H1 (cell line): ENCODE measurements at regions not wholly inside any gene's neighbourhood (a gene's known extent, or its start where the extent isn't known, plus 50 kb on each side); places are given as distances from the start of the nearest gene placed in this dataset.

Source experiments
- CTCF ChIA-PET: fragments of 300-600 bp; sonication (Branson Sonifier 250); formaldehyde crosslinking; loops from one replicate; lab custom pipeline; 2021; ENCODE audit not compliant: partially characterized antibody; lab: Charles Lee
- POLR2A ChIA-PET: fragments of 300-600 bp; sonication (Branson Sonifier 250); formaldehyde crosslinking; loops from one replicate; lab custom pipeline; 2021; ENCODE audit warnings: inconsistent platforms; ENCODE audit not compliant: partially characterized antibody; lab: Charles Lee
- DNase-seq, 2 experiments: peaks; one replicate each; pipeline versions ENCODE4 v3.0.0 to v3.0.0-alpha.2; 2010 to 2022; ENCODE audit warnings: low spot score in 2 of 2, low read depth in 1 of 2, mixed read lengths in 1 of 2
- FAIRE-seq: peaks from 2 replicates; lab custom pipeline; 2011; peaks lifted over from hg19 to GRCh38; lab: Jason Lieb, UNC
- H2AFZ ChIP-seq: 2 replicates; pipeline ENCODE4 v1.8.1; 2012; ENCODE audit warnings: low read length, inconsistent platforms
- H2AK5ac ChIP-seq: 2 replicates; pipeline ENCODE4 v1.6.1; 2013; ENCODE audit warnings: low read depth, low read length
- H2BK120ac ChIP-seq: replicated peaks from 2 replicates; pipeline ENCODE3; 2013; ENCODE audit warnings: low read depth, low read length, inconsistent platforms
- H2BK12ac ChIP-seq: 2 replicates; pipeline ENCODE4 v1.6.1; 2013; ENCODE audit warnings: low read depth, low read length
- H2BK15ac ChIP-seq: 2 replicates; pipeline ENCODE4 v1.6.1; 2013; ENCODE audit warnings: low read length
- H2BK20ac ChIP-seq: 2 replicates; pipeline ENCODE4 v1.6.1; 2013; ENCODE audit warnings: low read length
- H2BK5ac ChIP-seq: 2 replicates; pipeline ENCODE4 v1.6.1; 2013; ENCODE audit warnings: low read depth, low read length
- H3K14ac ChIP-seq: 2 replicates; pipeline ENCODE4 v1.6.1; 2013; ENCODE audit warnings: inconsistent platforms; ENCODE audit not compliant: insufficient read length
- H3K18ac ChIP-seq: 2 replicates; pipeline ENCODE4 v1.6.1; 2013; ENCODE audit warnings: low read length; ENCODE audit errors: extremely low read depth
- H3K23ac ChIP-seq: 2 replicates; pipeline ENCODE4 v1.6.1; 2013; ENCODE audit warnings: inconsistent platforms; ENCODE audit not compliant: insufficient read length
- H3K23me2 ChIP-seq: 2 replicates; pipeline ENCODE4 v1.6.1; 2013; ENCODE audit warnings: low read depth, low read length
- H3K27ac ChIP-seq: 2 replicates; pipeline ENCODE4 v1.6.1; 2011; ENCODE audit warnings: low read depth, low read length, inconsistent platforms
- H3K27me3 ChIP-seq, 4 experiments: replicated peaks in 1 of 4; 1 replicate in 1 of 4; 2 replicates in 3 of 4; pipeline versions ENCODE4 v1.6.1 to v1.8.1; 2011 to 2013; ENCODE audit warnings: low read length in 3 of 4, mild to moderate bottlenecking in 3 of 4, inconsistent platforms in 2 of 4, mixed read lengths in 2 of 4, moderate library complexity in 1 of 4; ENCODE audit not compliant: control insufficient read depth in 3 of 4, insufficient read depth in 3 of 4; ENCODE audit errors: extremely low read depth in 1 of 4
- H3K36me3 ChIP-seq, 4 experiments: 2 replicates each; pipeline versions ENCODE4 v1.6.1 to v1.8.1; 2011 to 2013; ENCODE audit warnings: mild to moderate bottlenecking in 4 of 4, low read length in 3 of 4, moderate library complexity in 2 of 4, control low read depth in 1 of 4, inconsistent platforms in 1 of 4; ENCODE audit not compliant: insufficient read depth in 4 of 4, control insufficient read depth in 2 of 4
- H3K4ac ChIP-seq: replicated peaks from 2 replicates; pipeline ENCODE3; 2013; ENCODE audit warnings: low read length, low read depth, mixed read lengths, inconsistent platforms; ENCODE audit not compliant: insufficient read length
- H3K4me1 ChIP-seq, 4 experiments: replicated peaks in 1 of 4; 1 replicate in 1 of 4; 2 replicates in 3 of 4; pipeline versions ENCODE4 v1.6.1 to v1.8.1; 2011 to 2013; ENCODE audit warnings: low read length in 3 of 4, inconsistent platforms in 2 of 4, mixed read lengths in 1 of 4; ENCODE audit not compliant: insufficient read depth in 4 of 4, control insufficient read depth in 3 of 4
- H3K4me2 ChIP-seq, 2 experiments: 2 replicates each; pipeline versions ENCODE4 v1.6.1 to v1.8.1; 2011 to 2013; ENCODE audit warnings: low read depth in 2 of 2, low read length in 2 of 2, control low read depth in 1 of 2, inconsistent platforms in 1 of 2, mild to moderate bottlenecking in 1 of 2; ENCODE audit not compliant: insufficient read depth in 1 of 2
- H3K4me3 ChIP-seq, 4 experiments: fragments of 200-600, 300-600 bp in 1 of 4; sonication (generic), shearing (Covaris generic), sonication (Bioruptor Twin) in 1 of 4; 2 replicates each; pipeline versions ENCODE4 v1.5.1 to v1.8.1; 2011 to 2016; ENCODE audit warnings: low read length in 4 of 4, low read depth in 3 of 4, control low read depth in 2 of 4, inconsistent platforms in 2 of 4, mild to moderate bottlenecking in 2 of 4, mixed read lengths in 1 of 4, moderate library complexity in 1 of 4; ENCODE audit not compliant: insufficient read depth in 2 of 4; ENCODE audit errors: extremely low read depth in 1 of 4
- H3K56ac ChIP-seq: replicated peaks from 2 replicates; pipeline ENCODE3; 2013; ENCODE audit warnings: low read depth, mild to moderate bottlenecking, mixed read lengths, low read length, inconsistent platforms; ENCODE audit not compliant: insufficient read length
- H3K79me1 ChIP-seq: 2 replicates; pipeline ENCODE4 v1.6.1; 2013; ENCODE audit warnings: low read depth, low read length, control low read depth
- H3K79me2 ChIP-seq, 2 experiments: 2 replicates each; pipeline versions ENCODE4 v1.6.1 to v1.8.1; 2012 to 2013; ENCODE audit warnings: low read length in 2 of 2, mild to moderate bottlenecking in 2 of 2, inconsistent platforms in 1 of 2; ENCODE audit not compliant: insufficient read depth in 2 of 2, control insufficient read depth in 1 of 2
- H3K9ac ChIP-seq, 4 experiments: replicated peaks in 1 of 4; 1 replicate in 1 of 4; 2 replicates in 3 of 4; pipeline versions ENCODE4 v1.6.1 to v1.8.1; 2011 to 2013; ENCODE audit warnings: low read depth in 3 of 4, low read length in 3 of 4, control low read depth in 2 of 4, mild to moderate bottlenecking in 2 of 4, moderate library complexity in 2 of 4, inconsistent platforms in 1 of 4; ENCODE audit errors: extremely low read depth in 1 of 4
- H3K9me3 ChIP-seq, 2 experiments: 2 replicates each; pipeline versions ENCODE4 v1.6.1 to v1.8.1; 2012 to 2013; ENCODE audit warnings: mild to moderate bottlenecking in 2 of 2, moderate library complexity in 2 of 2, control low read depth in 1 of 2, inconsistent platforms in 1 of 2, low read depth in 1 of 2, low read length in 1 of 2, mixed read lengths in 1 of 2; ENCODE audit not compliant: insufficient read depth in 2 of 2
- H4K20me1 ChIP-seq, 2 experiments: replicated peaks in 1 of 2; 2 replicates each; pipeline versions ENCODE3 to v1.8.1; 2011 to 2013; ENCODE audit warnings: inconsistent platforms in 2 of 2, low read length in 2 of 2, mild to moderate bottlenecking in 1 of 2; ENCODE audit not compliant: insufficient read depth in 2 of 2, control insufficient read depth in 1 of 2
- H4K5ac ChIP-seq: 2 replicates; pipeline ENCODE4 v1.6.1; 2013; ENCODE audit warnings: low read length, low read depth, mixed read lengths, inconsistent platforms; ENCODE audit not compliant: insufficient read length
- H4K8ac ChIP-seq: 2 replicates; pipeline ENCODE4 v1.8.0; 2013; ENCODE audit warnings: mild to moderate bottlenecking, moderate library complexity, low read length, inconsistent platforms; ENCODE audit not compliant: insufficient read depth; ENCODE audit errors: extremely low read depth
- H4K91ac ChIP-seq: replicated peaks from 2 replicates; pipeline ENCODE3; 2013; ENCODE audit warnings: low read length, mixed read lengths, inconsistent platforms; ENCODE audit not compliant: insufficient read length
- CEBPB ChIP-seq: IDR thresholded peaks from 2 replicates; pipeline ENCODE4 v1.6.1; 2012; ENCODE audit warnings: low read depth, low read length
- CHD1 ChIP-seq: IDR thresholded peaks from 2 replicates; pipeline ENCODE4 v1.6.1; 2012; ENCODE audit warnings: low read depth, low read length, improper control_type of control experiment
- CHD2 ChIP-seq: IDR thresholded peaks from 2 replicates; pipeline ENCODE4 v1.6.1; 2012; ENCODE audit warnings: low read length, improper control_type of control experiment
- CREB1 ChIP-seq: IDR thresholded peaks from 2 replicates; pipeline ENCODE4 v1.6.1; 2012; ENCODE audit warnings: inconsistent platforms
- E2F6 ChIP-seq: IDR thresholded peaks from 2 replicates; pipeline ENCODE4 v1.6.1; 2012; ENCODE audit warnings: inconsistent platforms
- KDM1A ChIP-seq: fragments of 200-600, 300-600 bp; sonication (generic); IDR thresholded peaks from 2 replicates; pipeline ENCODE4 v1.7.1; 2016; ENCODE audit warnings: mild to moderate bottlenecking, low read length, borderline replicate concordance
- SAP30 ChIP-seq: fragments of 300-600 bp; sonication (generic); IDR thresholded peaks from 2 replicates; pipeline ENCODE4 v1.7.1; 2012; ENCODE audit warnings: low read length, moderate library complexity, mild to moderate bottlenecking, inconsistent platforms; ENCODE audit not compliant: insufficient read depth, insufficient replicate concordance
- SIRT6 ChIP-seq: IDR thresholded peaks from one replicate; pipeline ENCODE4 v1.7.1; 2012; ENCODE audit warnings: low read length, inconsistent platforms
- SIX5 ChIP-seq: IDR thresholded peaks from 2 replicates; pipeline ENCODE4 v1.6.1; 2011; ENCODE audit warnings: mild to moderate bottlenecking, low read depth, low read length
- SP2 ChIP-seq: IDR thresholded peaks from 2 replicates; pipeline ENCODE4 v1.6.1; 2012; ENCODE audit warnings: mild to moderate bottlenecking, low read length, inconsistent platforms
- TBP ChIP-seq: IDR thresholded peaks from 2 replicates; pipeline ENCODE4 v1.6.1; 2011; ENCODE audit warnings: low read depth, low read length, improper control_type of control experiment
- TCF12 ChIP-seq: IDR thresholded peaks from 2 replicates; pipeline ENCODE4 v1.6.1; 2011; ENCODE audit warnings: low read depth, mild to moderate bottlenecking, low read length
- YY1 ChIP-seq: IDR thresholded peaks from 2 replicates; pipeline ENCODE4 v1.6.1; 2011; ENCODE audit warnings: low read depth, mild to moderate bottlenecking, low read length
- WGBS, 2 experiments: shearing (Covaris generic) in 1 of 2; methylation state at CpG; one replicate each; pipeline versions ENCODE4 v1.1.6 to v1.1.7; 2013 to 2015; ENCODE audit warnings: low lambda C conversion rate in 2 of 2, mixed read lengths in 2 of 2, inconsistent platforms in 1 of 2, low coverage in 1 of 2, missing lambda C conversion rate in 1 of 2; ENCODE audit not compliant: insufficient replicate concordance in 2 of 2, insufficient coverage in 1 of 2, insufficient read length in 1 of 2; ENCODE audit errors: extremely low coverage in 1 of 2, missing lambda C conversion rate in 1 of 2; 5-methylcytosine and 5-hydroxymethylcytosine counted together

- Histone ChIP-seq H2BK5ac (no peak overlapping the region), H4K20me1 (no peaks in the 10 kb centered on the region), H3K4ac (no peak overlapping the region), H4K8ac (no peak overlapping the region), H3K79me1 (no peaks in the 10 kb centered on the region), H3K4me1 (peaks cover 6 to 27% (median 16%) of the 10 kb centered on the region in 4 experiments), H3K27me3 (no peaks in the 10 kb centered on the region), H3K4me3 (no peak overlapping the region), H2AFZ (no peak overlapping the region), H4K5ac (no peak overlapping the region), H3K14ac (no peak overlapping the region), H3K23me2 (no peaks in the 10 kb centered on the region), H4K91ac (no peak overlapping the region), H3K9ac (no peak overlapping the region), H2BK12ac (peak overlapping the region; percentile 62; the same call in 1 of the 2 replicates), H3K4me2 (no peak overlapping the region), H3K79me2 (no peaks in the 10 kb centered on the region), H3K9me3 (no peaks in the 10 kb centered on the region), H3K36me3 (no peaks in the 10 kb centered on the region), H2BK20ac (0 out of 2 replicates have a peak overlapping the region, but pooled peaks have one; percentile 74), H2AK5ac (no peak overlapping the region; the same call in 1 of the 2 replicates), H3K27ac (no peak overlapping the region), H3K56ac (no peak overlapping the region), H3K23ac (no peak overlapping the region), H2BK15ac (peak overlapping the region; percentile 63; the same call in 1 of the 2 replicates), H2BK120ac (no peak overlapping the region), H3K18ac (no peak overlapping the region)
- 88% methylated on average over 8 of the region's 8 CpGs; no CpG with 5 or more reads in 1 of the 2 experiments for WGBS, 2 experiments
- CTCF ChIA-PET: no interaction called here
- no peak for FAIRE-seq
- POLR2A ChIA-PET: no interaction called here
- DNase-seq: no peak
- TF ChIP-seq CHD2 (no peak), TBP (no peak), SP2 (no peak), CEBPB (no peak), SIX5 (no peak), KDM1A (no peak), SAP30 (no peak), CHD1 (no peak), SIRT6 (no peak), YY1 (no peak), TCF12 (no peak), E2F6 (no peak), CREB1 (no peak)
Observed at GRCh38 chr6:168177103-168177891, 98.3 kb upstream of the FRMD1 start.
